Liver (tissue), 3 donors: ENCODE measurements at regions not wholly inside any gene's neighbourhood (a gene's known extent, or its start where the extent isn't known, plus 50 kb on each side); places are given as distances from the start of the nearest gene placed in this dataset.

Experiments
- CTCF ChIP-seq: fragments of 150-350 bp; IDR thresholded peaks from 2 replicates; pipeline ENCODE4 v1.5.1; 2017; ENCODE audit warnings: improper control_type of control experiment, low read depth, low read length; ENCODE audit not compliant: missing input control
- JUND ChIP-seq, 2 donors: IDR thresholded peaks; 2 replicates each; pipeline ENCODE4 v1.6.1; 2016; ENCODE audit warnings: antibody characterized with exemption in 2 of 2
- RAD21 ChIP-seq, 2 donors: IDR thresholded peaks; 2 replicates each; pipeline ENCODE4 v1.6.1; 2016; ENCODE audit warnings: antibody characterized with exemption in 2 of 2, mild to moderate bottlenecking in 2 of 2
- REST ChIP-seq: IDR thresholded peaks from 2 replicates; pipeline ENCODE4 v1.6.1; 2016; ENCODE audit warnings: antibody characterized with exemption, mild to moderate bottlenecking
- RXRA ChIP-seq, 2 donors: IDR thresholded peaks; 2 replicates each; pipeline ENCODE4 v1.6.1; 2017 to 2018; ENCODE audit warnings: antibody characterized with exemption in 2 of 2, mild to moderate bottlenecking in 1 of 2
- TAF1 ChIP-seq: conservative IDR thresholded peaks from 2 replicates; pipeline ENCODE4 v1.6.1; 2016; ENCODE audit warnings: antibody characterized with exemption, mild to moderate bottlenecking
- donor health status: healthy.
- donor health status: healthy.

DNA sequence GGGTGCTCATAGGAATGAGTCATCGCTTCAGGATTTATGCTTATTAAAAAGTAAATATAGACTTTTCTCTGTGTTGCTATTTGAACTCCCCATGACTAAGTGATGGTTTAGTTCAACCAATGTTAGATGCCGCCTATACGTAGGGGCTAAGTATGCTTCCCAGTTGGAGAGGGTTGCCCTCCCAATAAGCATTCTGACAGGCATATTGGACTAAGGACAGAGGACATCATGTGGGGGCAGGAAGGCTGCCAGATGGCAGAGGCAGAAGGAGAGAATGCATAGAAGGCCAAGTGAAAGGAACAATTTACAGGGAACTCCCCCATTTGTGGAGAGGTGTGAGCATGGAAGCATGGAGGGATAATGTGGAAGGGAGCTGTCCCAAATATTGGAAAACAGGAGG, 318.4 kb upstream of the OBI1 start:
- TF ChIP-seq RXRA (IDR thresholded peaks at IDR 0.05) (no peak), CTCF (no peak), TAF1 (no peak), REST (no peak), JUND (IDR thresholded peaks at IDR 0.05) (no peak), RAD21 (IDR thresholded peaks at IDR 0.05) (no peak)
